Esophagus (tissue), 2 donors: ENCODE measurements at regions not wholly inside any gene's neighbourhood (a gene's known extent, or its start where the extent isn't known, plus 50 kb on each side); places are given as distances from the start of the nearest gene placed in this dataset.

Source experiments
- H3K27ac ChIP-seq, 2 donors: one replicate each; pipeline ENCODE4 v1.5.1; 2013; ENCODE audit warnings: low read depth in 2 of 2, mild to moderate bottlenecking in 2 of 2, inconsistent platforms in 1 of 2, low read length in 1 of 2, moderate library complexity in 1 of 2
- H3K27me3 ChIP-seq, 2 donors: one replicate each; pipeline ENCODE4 v1.6.1; 2013; ENCODE audit warnings: low read length in 2 of 2, control low read depth in 1 of 2, mild to moderate bottlenecking in 1 of 2; ENCODE audit not compliant: insufficient read depth in 2 of 2, control insufficient read depth in 1 of 2
- H3K36me3 ChIP-seq, 2 donors: one replicate each; pipeline ENCODE4 v1.6.1; 2013; ENCODE audit warnings: low read length in 1 of 2; ENCODE audit not compliant: control insufficient read depth in 2 of 2, insufficient read depth in 2 of 2
- H3K4me1 ChIP-seq, 2 donors: one replicate each; pipeline ENCODE4 v1.6.1; 2013; ENCODE audit warnings: low read length in 1 of 2; ENCODE audit not compliant: control insufficient read depth in 2 of 2, insufficient read depth in 2 of 2
- H3K4me3 ChIP-seq, 2 donors: one replicate each; pipeline ENCODE4 v1.5.1; 2013; ENCODE audit warnings: low read length in 2 of 2, mild to moderate bottlenecking in 2 of 2, low read depth in 1 of 2, moderate library complexity in 1 of 2
- H3K9me3 ChIP-seq, 2 donors: one replicate each; pipeline ENCODE4 v1.6.1; 2013; ENCODE audit warnings: mild to moderate bottlenecking in 2 of 2, low read depth in 1 of 2, low read length in 1 of 2, moderate library complexity in 1 of 2; ENCODE audit not compliant: control insufficient read depth in 2 of 2, insufficient read depth in 1 of 2
- WGBS, 2 donors: extraction: QIAGEN DNeasy Blood & Tissue Kit; methylation state at CpG; one replicate each; pipeline ENCODE4 v1.1.7; 2013; 5-methylcytosine and 5-hydroxymethylcytosine counted together
- donor health status: healthy with polysubstance abuse.
- donor health status: Bipolar disorder and iron deficiency.

DNA sequence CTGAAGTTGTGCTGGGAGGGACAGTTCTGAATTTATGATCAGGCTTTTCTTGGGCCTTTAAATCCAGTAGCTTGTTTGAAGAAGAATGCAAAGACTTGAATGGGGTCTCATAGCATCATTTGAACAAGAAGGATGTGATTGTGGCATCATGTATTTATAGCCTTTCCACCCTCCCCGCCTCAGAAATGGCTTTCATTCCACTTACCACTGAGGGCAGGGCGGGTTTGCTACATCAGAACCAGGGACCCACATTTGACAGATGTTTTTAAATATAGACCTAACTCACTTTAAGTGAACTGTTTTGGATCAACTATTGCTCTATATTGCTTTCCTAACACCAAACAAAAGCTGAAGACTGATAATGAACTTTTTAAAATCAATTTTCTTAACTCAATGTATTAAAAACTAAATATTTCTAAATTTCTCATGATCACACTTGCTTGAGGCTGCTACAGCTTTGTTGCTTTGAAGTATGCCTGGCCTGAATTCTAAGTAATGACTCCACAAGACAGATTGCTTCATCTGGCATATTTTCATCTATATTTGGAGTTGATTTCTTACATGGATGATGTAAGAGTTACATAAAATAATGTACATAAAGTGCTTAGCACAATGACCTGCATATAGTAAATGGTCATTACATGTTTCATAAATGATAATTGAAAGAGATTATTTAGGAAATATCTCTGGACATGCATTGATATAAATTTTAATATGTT is 1552.9 kb upstream of the SLC39A10 start:
- WGBS, 2 donors = 73 to 80% methylated on average over 2 of the region's 2 CpGs
- Histone ChIP-seq H3K27ac (no peak overlapping the region), H3K36me3 (no peaks in the 10 kb centered on the region), H3K4me3 (no peak overlapping the region), H3K4me1 (no peaks in the 10 kb centered on the region), H3K27me3 (no peaks in the 10 kb centered on the region), H3K9me3 (peaks cover 0 to 2% of the 10 kb centered on the region in 2 donors)

DNA sequence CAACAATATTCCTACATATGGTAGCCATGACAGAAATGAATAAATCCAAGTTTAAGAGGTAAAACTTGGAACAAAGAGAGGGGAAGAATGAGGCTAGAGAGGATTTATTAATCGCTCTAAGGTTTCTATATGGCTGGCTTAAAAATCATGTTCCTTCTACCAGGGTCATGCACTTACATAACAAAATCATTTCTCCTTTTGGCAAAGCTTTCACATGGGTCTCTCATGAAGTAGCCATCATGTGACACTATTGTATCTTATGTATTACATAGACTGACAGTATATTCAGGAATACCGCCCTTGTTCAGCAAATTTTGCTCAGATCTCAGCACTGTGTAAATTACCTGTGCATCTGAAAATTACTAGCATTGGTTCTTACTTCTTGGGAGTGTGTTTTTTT is 1554.5 kb upstream of the SLC39A10 start:
- H3K36me3 ChIP-seq = no peaks in the 10 kb centered on the region
- no peaks in the 10 kb centered on the region for H3K4me1 ChIP-seq
- WGBS, 2 donors = 96% methylated on average over 2 of the region's 2 CpGs
- H3K27me3 ChIP-seq = no peaks in the 10 kb centered on the region
- H3K4me3 ChIP-seq = no peak overlapping the region
- H3K9me3 ChIP-seq = peaks cover 0 to 2% of the 10 kb centered on the region in 2 donors
- no peak overlapping the region for H3K27ac ChIP-seq

DNA sequence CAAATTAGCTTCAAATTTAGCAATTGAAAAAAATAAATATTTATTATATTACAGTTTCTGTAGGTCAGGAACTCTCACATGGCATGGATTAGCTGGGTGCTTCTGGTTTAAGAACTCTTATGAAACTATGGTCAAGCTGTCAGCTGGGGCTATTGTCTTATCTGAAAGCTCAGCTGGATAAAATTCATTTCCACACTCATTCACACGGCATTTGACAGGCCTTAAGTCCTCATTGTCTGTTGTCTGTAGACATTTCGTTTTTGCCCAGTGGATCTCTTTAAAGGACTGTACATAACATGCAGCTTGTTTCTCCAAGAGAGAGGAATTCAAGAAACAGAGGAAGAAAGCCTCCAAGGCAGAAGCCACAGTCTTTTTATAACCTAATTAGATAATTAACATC is 1556.8 kb upstream of the SLC39A10 start:
- no peaks in the 10 kb centered on the region for H3K27me3 ChIP-seq
- H3K27ac ChIP-seq = no peak overlapping the region
- H3K36me3 ChIP-seq = no peaks in the 10 kb centered on the region
- no peaks in the 10 kb centered on the region for H3K4me1 ChIP-seq
- WGBS, 2 donors = 46 to 68% methylated on average over 2 of the region's 2 CpGs
- no peak overlapping the region for H3K4me3 ChIP-seq
- H3K9me3 ChIP-seq = peaks cover 0 to 2% of the 10 kb centered on the region in 2 donors

DNA sequence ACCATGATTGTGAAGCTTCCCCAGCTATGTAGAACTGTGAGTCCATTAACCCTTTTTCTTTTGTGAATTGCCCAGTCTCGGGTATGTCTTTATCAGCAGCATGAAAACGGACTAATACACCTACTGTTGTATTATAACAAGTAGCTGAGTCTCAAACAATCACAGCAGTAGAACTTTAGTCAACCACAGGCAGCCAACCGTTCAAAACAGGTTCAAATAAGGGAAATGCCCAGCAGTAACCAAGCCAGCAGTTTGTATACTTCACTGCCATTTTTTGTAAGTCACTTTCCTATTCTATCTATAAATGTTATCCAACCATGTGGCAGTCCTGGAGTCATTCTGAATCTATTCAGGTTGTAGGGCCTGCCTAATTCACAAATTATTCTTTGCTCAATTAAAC is 1560.6 kb upstream of the SLC39A10 start:
- no peak overlapping the region for H3K27ac ChIP-seq
- WGBS, 2 donors = 14 to 18% methylated on average over 3 of the region's 3 CpGs

DNA sequence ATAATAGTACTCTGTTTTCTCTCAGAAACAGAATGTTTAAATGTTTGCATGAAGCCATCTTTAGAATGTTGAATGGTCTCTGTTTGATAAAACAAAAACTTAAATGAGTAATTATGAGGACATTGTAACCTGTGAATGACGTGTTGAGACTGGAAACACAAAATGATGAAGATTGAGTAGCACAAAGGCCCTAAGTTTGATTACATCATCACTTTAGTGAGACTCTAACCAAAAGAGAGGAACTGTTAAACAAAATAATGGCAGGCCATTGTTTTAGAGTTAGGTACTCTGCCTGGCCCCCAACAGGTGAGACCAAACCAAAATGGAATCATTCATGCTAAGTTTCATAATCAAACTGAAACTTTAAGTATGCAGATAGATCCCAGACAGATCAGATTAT is 1561.7 kb upstream of the SLC39A10 start:
- 38 to 50% methylated on average over 1 of the region's 1 CpG for WGBS, 2 donors
- Histone ChIP-seq H3K36me3 (no peaks in the 10 kb centered on the region), H3K9me3 (peaks cover 0 to 4% of the 10 kb centered on the region in 2 donors), H3K27me3 (no peaks in the 10 kb centered on the region), H3K27ac (no peak overlapping the region), H3K4me1 (no peaks in the 10 kb centered on the region), H3K4me3 (no peak overlapping the region)

More for the DNA sequence above, 1560.6 kb upstream of the SLC39A10 start:
- H3K4me3 ChIP-seq = no peak overlapping the region
- no peaks in the 10 kb centered on the region for H3K4me1 ChIP-seq
- H3K36me3 ChIP-seq = no peaks in the 10 kb centered on the region
- no peaks in the 10 kb centered on the region for H3K27me3 ChIP-seq
- H3K9me3 ChIP-seq = no peaks in the 10 kb centered on the region

DNA sequence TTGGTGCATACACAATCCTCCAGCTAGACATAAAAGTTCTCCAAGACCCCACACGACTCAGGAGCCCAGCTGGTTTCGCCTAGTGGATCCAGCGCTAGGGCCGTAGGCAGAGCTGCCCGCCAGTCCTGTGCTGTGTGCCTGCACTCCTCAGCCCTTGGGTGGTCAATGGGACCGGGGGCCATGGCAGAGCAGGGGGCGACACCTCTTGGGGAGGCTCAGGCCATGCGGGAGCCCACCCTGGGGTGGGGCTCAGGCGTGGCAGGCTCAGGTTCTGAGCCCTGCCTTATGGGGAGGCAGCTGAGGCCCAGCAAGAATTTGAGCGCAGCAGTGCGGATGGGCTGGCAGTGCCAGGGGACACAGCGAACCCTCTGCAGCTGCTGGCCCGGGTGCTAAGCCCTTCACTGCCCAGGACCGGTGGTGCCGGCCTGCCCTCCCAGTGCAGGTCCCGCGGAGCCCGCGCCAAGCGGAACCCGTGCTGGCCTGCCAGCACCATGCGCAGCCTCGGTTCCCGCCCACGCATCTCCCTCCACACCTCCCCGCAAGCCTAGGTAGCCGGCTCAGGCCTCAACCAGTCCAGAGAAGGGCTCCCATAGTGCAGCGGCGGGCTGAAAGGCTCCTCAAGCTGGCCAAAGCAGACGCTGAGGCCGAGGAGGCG is 1566.6 kb upstream of the SLC39A10 start:
- Histone ChIP-seq H3K27me3 (no peaks in the 10 kb centered on the region), H3K9me3 (peaks cover 0 to 7% of the 10 kb centered on the region in 2 donors), H3K4me1 (no peaks in the 10 kb centered on the region), H3K4me3 (no peak overlapping the region), H3K36me3 (no peaks in the 10 kb centered on the region), H3K27ac (no peak overlapping the region)
- 90% methylated on average over 32 of the region's 32 CpGs for WGBS, 2 donors

DNA sequence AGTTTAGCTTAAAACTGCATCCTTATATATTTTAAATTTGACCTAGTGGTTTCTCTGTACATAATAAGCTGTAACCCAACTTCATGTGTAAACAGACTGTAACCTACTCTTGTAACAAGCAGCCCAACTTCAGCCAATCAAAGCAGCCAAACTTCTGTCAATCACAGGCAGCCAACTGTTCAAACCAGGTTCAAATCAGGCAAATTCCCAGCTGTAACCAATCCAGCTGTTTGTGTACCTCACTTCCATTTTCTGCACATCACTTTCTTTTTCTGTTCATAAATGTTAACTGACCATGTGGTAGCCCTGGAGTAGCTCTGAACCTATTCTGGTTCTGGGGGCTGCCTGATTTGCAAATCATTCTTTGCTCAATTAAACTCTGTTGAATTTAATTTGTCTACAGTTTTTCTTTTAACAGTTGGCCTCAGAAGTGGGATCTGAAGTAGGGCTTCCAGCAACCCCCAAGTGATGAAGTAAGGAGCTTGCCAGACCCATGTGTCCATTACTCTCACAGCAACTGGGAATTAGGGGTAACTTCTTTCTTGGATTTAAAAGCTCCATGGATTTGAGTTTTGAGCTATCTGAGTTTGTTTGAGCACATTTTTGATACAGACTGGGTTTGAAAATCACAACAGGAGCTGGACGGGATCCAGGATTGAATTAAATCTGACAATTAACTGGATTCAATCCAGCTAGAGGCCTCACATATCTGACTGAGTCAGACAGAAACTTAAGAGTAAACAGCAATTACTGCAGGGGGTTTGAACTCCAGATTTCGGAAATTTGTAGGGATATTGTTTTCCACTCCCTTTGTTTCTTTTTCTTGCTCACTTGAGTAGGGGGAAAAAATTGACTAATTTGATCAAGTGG is 1569.7 kb upstream of the SLC39A10 start:
- Histone ChIP-seq H3K4me3 (no peak overlapping the region), H3K27ac (no peak overlapping the region), H3K9me3 (peaks cover 3 to 7% of the 10 kb centered on the region in 2 donors), H3K27me3 (no peaks in the 10 kb centered on the region), H3K36me3 (no peaks in the 10 kb centered on the region), H3K4me1 (no peaks in the 10 kb centered on the region)
- WGBS, 2 donors = 40 to 52% methylated on average over 2 of the region's 2 CpGs

DNA sequence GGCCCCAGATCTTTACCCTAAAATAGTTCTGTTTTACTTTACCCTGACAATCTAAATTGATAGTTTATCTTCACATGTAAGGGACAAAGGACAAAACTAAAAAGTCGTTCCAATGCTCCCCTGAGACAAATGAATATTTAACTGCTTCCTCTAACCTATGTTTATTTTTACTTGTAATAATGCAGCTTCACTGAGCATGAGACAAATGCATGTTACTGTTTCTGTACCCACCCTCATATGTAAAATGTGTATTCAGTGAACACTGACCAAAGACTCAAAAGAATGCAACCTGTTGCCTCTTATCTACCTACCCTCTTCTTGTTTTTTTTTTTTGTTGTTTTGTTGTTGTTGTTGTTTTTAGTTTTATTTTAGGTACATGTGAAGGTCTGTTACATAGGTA is 1570.9 kb upstream of the SLC39A10 start:
- H3K27ac ChIP-seq = no peak overlapping the region
- H3K9me3 ChIP-seq = peaks cover 3 to 7% of the 10 kb centered on the region in 2 donors
- H3K4me3 ChIP-seq = no peak overlapping the region
- no peaks in the 10 kb centered on the region for H3K4me1 ChIP-seq
- no peaks in the 10 kb centered on the region for H3K27me3 ChIP-seq
- no peaks in the 10 kb centered on the region for H3K36me3 ChIP-seq
- 14 to 15% methylated on average over 1 of the region's 1 CpG for WGBS, 2 donors

DNA sequence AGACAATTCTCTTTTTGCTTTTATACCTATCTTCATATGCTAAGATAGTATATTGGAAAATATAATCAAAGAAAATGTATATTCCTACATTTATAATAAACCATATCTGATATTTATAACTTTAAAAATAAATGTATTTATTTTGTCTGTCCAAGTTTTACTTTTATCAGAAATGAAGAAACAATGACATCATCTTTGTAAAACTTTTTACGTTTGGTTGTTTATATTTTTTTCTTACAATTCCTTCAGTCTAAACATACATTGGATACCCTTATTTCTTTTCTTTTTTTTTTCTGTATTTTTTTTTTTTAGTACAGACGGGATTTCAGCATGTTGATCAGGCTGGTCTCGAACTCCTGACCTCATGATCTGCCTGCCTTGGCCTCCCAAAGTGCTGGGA is 1577.0 kb upstream of the SLC39A10 start:
- WGBS, 2 donors = 58 to 61% methylated on average over 3 of the region's 3 CpGs
- Histone ChIP-seq H3K9me3 (peaks cover 0 to 3% of the 10 kb centered on the region in 2 donors), H3K36me3 (no peaks in the 10 kb centered on the region), H3K4me1 (no peaks in the 10 kb centered on the region), H3K27me3 (no peaks in the 10 kb centered on the region), H3K4me3 (no peak overlapping the region), H3K27ac (no peak overlapping the region)
